ENCODE measurements at regions not wholly inside any gene's neighbourhood (a gene's known extent, or its start where the extent isn't known, plus 50 kb on each side); places are given as distances from the start of the nearest gene placed in this dataset.

GRCh38 chr4:105050896-105051295, 95.8 kb upstream of the TET2 start:
- intact Hi-C loops (cut with micrococcal nuclease) = loop anchor here in 1 of 2 donors (10.0 kb wide), 1 partner anchor 76 kb away; no protein-coding TSS in a partner anchor

DNA sequence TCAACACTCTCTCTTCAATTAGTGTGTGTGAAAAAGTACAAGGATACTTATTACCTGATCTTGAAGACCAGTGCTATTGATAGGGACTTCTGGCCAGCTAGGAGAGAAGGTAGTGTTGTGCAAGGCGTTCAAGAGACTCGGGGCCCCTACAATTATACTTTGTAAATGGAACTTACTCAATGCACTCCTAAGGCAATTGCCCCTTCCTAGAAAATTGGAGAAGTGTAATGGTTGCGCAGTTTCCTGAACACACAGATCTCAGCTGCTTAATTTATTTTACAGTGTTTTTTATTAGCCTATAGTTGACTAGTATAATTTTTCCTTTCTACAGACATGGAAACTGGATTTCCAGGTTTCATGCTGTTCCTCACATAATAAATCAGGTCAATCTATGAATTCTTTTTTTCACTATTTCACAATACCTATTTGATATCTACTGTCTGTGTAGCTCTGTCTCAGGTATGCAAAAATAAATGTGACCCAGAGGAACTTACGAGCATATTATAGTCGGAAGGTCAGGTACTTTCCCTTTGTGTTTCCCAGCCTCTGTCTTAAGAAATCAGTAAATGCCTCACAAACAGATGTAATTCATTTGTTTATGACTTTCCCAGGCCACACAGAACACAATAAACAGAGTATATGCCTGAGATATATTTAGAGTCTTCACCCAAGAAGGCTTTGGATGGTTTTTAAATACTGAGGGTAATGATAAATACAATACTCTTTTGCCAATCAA, 89.1 kb upstream of the TET2 start:
- Mint-ChIP-seq H3K4me3 (peak overlapping the region; percentile 10 to 62), H3K9me3 (peaks cover 3 to 6% (median 5%) of the 10 kb centered on the region in 7 donors), H3K27me3 (ENCODE audit: low read depth in 3 of 3) (peaks cover 0 to 3% (median 0%) of the 10 kb centered on the region in 3 donors), H3K36me3 (peaks cover 2 to 3% of the 10 kb centered on the region in 2 donors), H3K27ac (peak overlapping the region; percentile 97 to 100 (median 99)), H3K4me1 (peaks cover 76% of the 10 kb centered on the region)
- Histone ChIP-seq H3K9ac (ENCODE audit: insufficient read depth, low read length, poor library complexity, severe bottlenecking) (no peak overlapping the region), H3K4me3 (replicated peaks in 1 of 3; ENCODE audit: low read depth in 2 of 3, low read length in 3 of 3) (peak overlapping the region; percentile 13 to 65 (median 32)), H4K20me1 (ENCODE audit: insufficient read depth, low read length) (no peaks in the 10 kb centered on the region), H3K79me2 (ENCODE audit: insufficient read depth, low read length) (no peaks in the 10 kb centered on the region), H3K27me3 (ENCODE audit: control insufficient read depth in 2 of 2, insufficient read depth in 2 of 2, low read length in 2 of 2) (no peaks in the 10 kb centered on the region), H3K4me1 (ENCODE audit: control insufficient read depth in 1 of 2, insufficient read depth in 2 of 2, low read length in 2 of 2) (peaks cover 65 to 68% of the 10 kb centered on the region in 2 donors), H3K4me2 (replicated peaks; ENCODE audit: extremely low read depth, low read length, poor library complexity, severe bottlenecking) (peak overlapping the region; percentile 72), H2AFZ (ENCODE audit: insufficient read depth, low read depth, low read length, poor library complexity, severe bottlenecking) (no peak overlapping the region), H3K9me3 (replicated peaks in 1 of 2; ENCODE audit: control insufficient read depth in 1 of 2, insufficient read depth in 1 of 2, low read length in 2 of 2) (peaks cover 0 to 1% of the 10 kb centered on the region in 2 donors), H3K36me3 (replicated peaks in 1 of 2; ENCODE audit: control insufficient read depth in 1 of 2, insufficient read depth in 2 of 2, low read length in 2 of 2) (no peaks in the 10 kb centered on the region), H3K27ac (ENCODE audit: low read depth in 1 of 2, low read length in 2 of 2) (peak overlapping the region; percentile 30 to 94)
- TF ChIP-seq, protein P1, sequence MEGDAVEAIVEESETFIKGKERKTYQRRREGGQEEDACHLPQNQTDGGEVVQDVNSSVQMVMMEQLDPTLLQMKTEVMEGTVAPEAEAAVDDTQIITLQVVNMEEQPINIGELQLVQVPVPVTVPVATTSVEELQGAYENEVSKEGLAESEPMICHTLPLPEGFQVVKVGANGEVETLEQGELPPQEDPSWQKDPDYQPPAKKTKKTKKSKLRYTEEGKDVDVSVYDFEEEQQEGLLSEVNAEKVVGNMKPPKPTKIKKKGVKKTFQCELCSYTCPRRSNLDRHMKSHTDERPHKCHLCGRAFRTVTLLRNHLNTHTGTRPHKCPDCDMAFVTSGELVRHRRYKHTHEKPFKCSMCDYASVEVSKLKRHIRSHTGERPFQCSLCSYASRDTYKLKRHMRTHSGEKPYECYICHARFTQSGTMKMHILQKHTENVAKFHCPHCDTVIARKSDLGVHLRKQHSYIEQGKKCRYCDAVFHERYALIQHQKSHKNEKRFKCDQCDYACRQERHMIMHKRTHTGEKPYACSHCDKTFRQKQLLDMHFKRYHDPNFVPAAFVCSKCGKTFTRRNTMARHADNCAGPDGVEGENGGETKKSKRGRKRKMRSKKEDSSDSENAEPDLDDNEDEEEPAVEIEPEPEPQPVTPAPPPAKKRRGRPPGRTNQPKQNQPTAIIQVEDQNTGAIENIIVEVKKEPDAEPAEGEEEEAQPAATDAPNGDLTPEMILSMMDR (IDR thresholded peaks at IDR 0.05) = no peak
- no CpG with 5 or more reads among the region's 5 CpGs for WGBS (ENCODE audit: insufficient coverage)
- intact Hi-C loops (cut with micrococcal nuclease) = loop anchor here (5.0 to 10.0 kb wide), 3 partner anchors 50 to 90 kb away; partner anchors contain the start of gene TET2 (in 1 of the 2)
- DNase-seq = peak; percentile 58 to 90 (median 82)

More at GRCh38 chr4:105050896-105051295, 95.8 kb upstream of the TET2 start:
- Histone ChIP-seq H3K4me3 (replicated peaks in 1 of 3; ENCODE audit: low read depth in 2 of 3, low read length in 3 of 3) (no peak overlapping the region), H4K20me1 (ENCODE audit: insufficient read depth, low read length) (no peaks in the 10 kb centered on the region), H3K79me2 (ENCODE audit: insufficient read depth, low read length) (no peaks in the 10 kb centered on the region), H3K9ac (ENCODE audit: insufficient read depth, low read length, poor library complexity, severe bottlenecking) (no peak overlapping the region), H3K27me3 (ENCODE audit: control insufficient read depth in 2 of 2, insufficient read depth in 2 of 2, low read length in 2 of 2) (no peaks in the 10 kb centered on the region), H3K4me1 (ENCODE audit: control insufficient read depth in 1 of 2, insufficient read depth in 2 of 2, low read length in 2 of 2) (peaks cover 4 to 5% of the 10 kb centered on the region in 2 donors), H3K9me3 (replicated peaks in 1 of 2; ENCODE audit: control insufficient read depth in 1 of 2, insufficient read depth in 1 of 2, low read length in 2 of 2) (peaks cover 5 to 6% of the 10 kb centered on the region in 2 donors), H2AFZ (ENCODE audit: insufficient read depth, low read depth, low read length, poor library complexity, severe bottlenecking) (no peak overlapping the region), H3K27ac (ENCODE audit: low read depth in 1 of 2, low read length in 2 of 2) (no peak overlapping the region), H3K4me2 (replicated peaks; ENCODE audit: extremely low read depth, low read length, poor library complexity, severe bottlenecking) (no peak overlapping the region), H3K36me3 (replicated peaks in 1 of 2; ENCODE audit: control insufficient read depth in 1 of 2, insufficient read depth in 2 of 2, low read length in 2 of 2) (no peaks in the 10 kb centered on the region)
- Mint-ChIP-seq H3K9me3 (peaks cover 9 to 22% (median 17%) of the 10 kb centered on the region in 7 donors), H3K4me3 (no peak overlapping the region), H3K27ac (peak overlapping the region in 1 of 7 donors; percentile 6), H3K4me1 (peaks cover 22% of the 10 kb centered on the region), H3K27me3 (ENCODE audit: low read depth in 3 of 3) (no peaks in the 10 kb centered on the region), H3K36me3 (peaks cover 4 to 7% of the 10 kb centered on the region in 2 donors)
- TF ChIP-seq, protein P1 (IDR thresholded peaks at IDR 0.05) = no peak
- no CpG with 5 or more reads among the region's 2 CpGs for WGBS (ENCODE audit: insufficient coverage)
- DNase-seq = no peak
